ENCODE measurements at regions not wholly inside any gene's neighbourhood (a gene's known extent, or its start where the extent isn't known, plus 50 kb on each side); places are given as distances from the start of the nearest gene placed in this dataset.

- H3K9me3 ChIP-seq: no peaks in the 10 kb centered on the region
- no peak for ATAC-seq
- WGBS (ENCODE audit: missing lambda C conversion rate): 24% methylated on average over 13 of the region's 13 CpGs
- ChIA-PET CTCF (interaction anchor here (1.2 to 1.9 kb wide), 2 partner anchors 10 to 237 kb away, joined by 3 to 7 read pairs; no protein-coding TSS in a partner anchor), POLR2A (no interaction called here)
- FAIRE-seq: no peak
- no peak overlapping the region for H3K4me2 ChIP-seq
- H3K4me3 ChIP-seq: no peak overlapping the region
- no peak for DNase-seq (ENCODE audit: low read depth in 1 of 2, low spot score in 1 of 2)
- no peak overlapping the region for H3K27ac ChIP-seq
- H3K4me1 ChIP-seq: 0 out of 3 replicates have a peak, but pooled peaks cover 2% of the 10 kb centered on the region
- TF ChIP-seq RNF2 (IDR thresholded peaks at IDR 0.05; ENCODE audit: borderline replicate concordance, low read depth) (no peak), SREBF2 (IDR thresholded peaks at IDR 0.05) (no peak), RARB (CRISPR knock-in tag; IDR thresholded peaks at IDR 0.05) (no peak), TP53 (CRISPR knock-in tag; IDR thresholded peaks at IDR 0.05) (no peak), HOXA7 (CRISPR knock-in tag; IDR thresholded peaks at IDR 0.05) (no peak), PHF8 (IDR thresholded peaks at IDR 0.05; ENCODE audit: borderline replicate concordance, low read depth) (no peak), HDAC2 (IDR thresholded peaks at IDR 0.05) (no peak), RCOR1 (IDR thresholded peaks at IDR 0.05; ENCODE audit: low read depth, low read length) (no peak), KDM5A (IDR thresholded peaks at IDR 0.05) (no peak)
- TF ChIP-seq, protein P1, sequence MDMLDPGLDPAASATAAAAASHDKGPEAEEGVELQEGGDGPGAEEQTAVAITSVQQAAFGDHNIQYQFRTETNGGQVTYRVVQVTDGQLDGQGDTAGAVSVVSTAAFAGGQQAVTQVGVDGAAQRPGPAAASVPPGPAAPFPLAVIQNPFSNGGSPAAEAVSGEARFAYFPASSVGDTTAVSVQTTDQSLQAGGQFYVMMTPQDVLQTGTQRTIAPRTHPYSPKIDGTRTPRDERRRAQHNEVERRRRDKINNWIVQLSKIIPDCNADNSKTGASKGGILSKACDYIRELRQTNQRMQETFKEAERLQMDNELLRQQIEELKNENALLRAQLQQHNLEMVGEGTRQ (IDR thresholded peaks at IDR 0.05): no peak
- TF ChIP-seq, protein P2, sequence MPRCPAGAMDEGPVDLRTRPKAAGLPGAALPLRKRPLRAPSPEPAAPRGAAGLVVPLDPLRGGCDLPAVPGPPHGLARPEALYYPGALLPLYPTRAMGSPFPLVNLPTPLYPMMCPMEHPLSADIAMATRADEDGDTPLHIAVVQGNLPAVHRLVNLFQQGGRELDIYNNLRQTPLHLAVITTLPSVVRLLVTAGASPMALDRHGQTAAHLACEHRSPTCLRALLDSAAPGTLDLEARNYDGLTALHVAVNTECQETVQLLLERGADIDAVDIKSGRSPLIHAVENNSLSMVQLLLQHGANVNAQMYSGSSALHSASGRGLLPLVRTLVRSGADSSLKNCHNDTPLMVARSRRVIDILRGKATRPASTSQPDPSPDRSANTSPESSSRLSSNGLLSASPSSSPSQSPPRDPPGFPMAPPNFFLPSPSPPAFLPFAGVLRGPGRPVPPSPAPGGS (IDR thresholded peaks at IDR 0.05): no peak
- TF ChIP-seq, protein P3, sequence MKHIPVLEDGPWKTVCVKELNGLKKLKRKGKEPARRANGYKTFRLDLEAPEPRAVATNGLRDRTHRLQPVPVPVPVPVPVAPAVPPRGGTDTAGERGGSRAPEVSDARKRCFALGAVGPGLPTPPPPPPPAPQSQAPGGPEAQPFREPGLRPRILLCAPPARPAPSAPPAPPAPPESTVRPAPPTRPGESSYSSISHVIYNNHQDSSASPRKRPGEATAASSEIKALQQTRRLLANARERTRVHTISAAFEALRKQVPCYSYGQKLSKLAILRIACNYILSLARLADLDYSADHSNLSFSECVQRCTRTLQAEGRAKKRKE (CRISPR knock-in tag; IDR thresholded peaks at IDR 0.05; ENCODE audit: low read depth): no peak
Measured at GRCh38 chr2:118618279-118618678, 229.2 kb downstream of the EN1 start.

DNA sequence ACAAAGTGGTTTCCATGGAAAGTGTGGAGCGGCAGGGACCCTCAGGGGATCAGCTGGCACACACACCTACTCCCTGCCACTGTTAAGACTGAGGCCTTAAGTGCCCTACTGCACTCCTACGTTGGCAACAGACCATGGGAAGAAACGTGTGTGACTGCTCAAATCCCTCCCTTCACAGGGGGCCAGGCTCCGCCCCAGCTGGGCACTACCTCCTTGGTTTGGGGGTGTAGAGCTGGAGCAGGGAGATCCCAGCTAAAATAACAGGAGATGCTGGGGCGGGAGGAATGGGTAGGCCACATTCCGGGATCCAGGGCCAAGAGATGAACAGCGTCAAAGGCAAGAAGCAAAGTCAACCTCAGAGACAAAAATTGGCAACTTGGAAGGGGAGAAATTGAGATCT lies 231.0 kb downstream of the EN1 start:
- FAIRE-seq (no peak), DNase-seq (ENCODE audit: low read depth in 1 of 2, low spot score in 1 of 2) (no peak), ATAC-seq (no peak)
- no peak overlapping the region for H3K27ac ChIP-seq
- POLR2A ChIA-PET: no interaction called here
- CTCF ChIA-PET: no interaction called here
- H3K9me3 ChIP-seq: no peaks in the 10 kb centered on the region
- H3K4me2 ChIP-seq: no peak overlapping the region
- H3K4me1 ChIP-seq: 0 out of 3 replicates have a peak, but pooled peaks cover 2% of the 10 kb centered on the region
- 19% methylated on average over 6 of the region's 7 CpGs for WGBS (ENCODE audit: missing lambda C conversion rate)
- no peak overlapping the region for H3K4me3 ChIP-seq
- TF ChIP-seq ZFP36 (IDR thresholded peaks at IDR 0.05; ENCODE audit: borderline replicate concordance, partially characterized antibody): no peak
- TF ChIP-seq CHD2 (IDR thresholded peaks at IDR 0.05; ENCODE audit: low read length, partially characterized antibody): no peak
- no peak for TF ChIP-seq HOXA7 (CRISPR knock-in tag; IDR thresholded peaks at IDR 0.05)
- TF ChIP-seq, protein P4, sequence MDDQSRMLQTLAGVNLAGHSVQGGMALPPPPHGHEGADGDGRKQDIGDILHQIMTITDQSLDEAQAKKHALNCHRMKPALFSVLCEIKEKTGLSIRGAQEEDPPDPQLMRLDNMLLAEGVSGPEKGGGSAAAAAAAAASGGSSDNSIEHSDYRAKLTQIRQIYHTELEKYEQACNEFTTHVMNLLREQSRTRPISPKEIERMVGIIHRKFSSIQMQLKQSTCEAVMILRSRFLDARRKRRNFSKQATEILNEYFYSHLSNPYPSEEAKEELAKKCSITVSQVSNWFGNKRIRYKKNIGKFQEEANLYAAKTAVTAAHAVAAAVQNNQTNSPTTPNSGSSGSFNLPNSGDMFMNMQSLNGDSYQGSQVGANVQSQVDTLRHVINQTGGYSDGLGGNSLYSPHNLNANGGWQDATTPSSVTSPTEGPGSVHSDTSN (IDR thresholded peaks at IDR 0.05): no peak
- TF ChIP-seq FOXS1 (CRISPR knock-in tag; IDR thresholded peaks at IDR 0.05): no peak
- TF ChIP-seq REST (IDR thresholded peaks at IDR 0.05): no peak
- TF ChIP-seq, protein P3 (CRISPR knock-in tag; IDR thresholded peaks at IDR 0.05; ENCODE audit: low read depth): no peak
